Type B pancreatic cell (in vitro differentiated cells): ENCODE measurements at regions not wholly inside any gene's neighbourhood (a gene's known extent, or its start where the extent isn't known, plus 50 kb on each side); places are given as distances from the start of the nearest gene placed in this dataset.

Source experiments
- DNase-seq: peaks from one replicate; pipeline ENCODE4 v3.0.0; 2021; ENCODE audit warnings: mixed read lengths; ENCODE audit not compliant: unreplicated experiment; ENCODE audit errors: extremely low spot score
- H3K27ac Mint-ChIP-seq: 2 replicates; pipeline ENCODE4 v1.8.0; 2021; ENCODE audit warnings: mild to moderate bottlenecking, mixed read lengths
- H3K27me3 Mint-ChIP-seq: 2 replicates; pipeline ENCODE4 v1.8.0; 2021; ENCODE audit warnings: mixed read lengths
- H3K36me3 Mint-ChIP-seq: 2 replicates; pipeline ENCODE4 v1.8.0; 2021; ENCODE audit warnings: mixed read lengths
- H3K4me1 Mint-ChIP-seq: one replicate; pipeline ENCODE4 v1.8.0; 2021; ENCODE audit warnings: mixed read lengths; ENCODE audit not compliant: unreplicated experiment
- H3K4me3 Mint-ChIP-seq: 2 replicates; pipeline ENCODE4 v1.8.0; 2021; ENCODE audit warnings: mild to moderate bottlenecking, mixed read lengths
- H3K9me3 Mint-ChIP-seq: 2 replicates; pipeline ENCODE4 v1.8.0; 2021; ENCODE audit warnings: mixed read lengths
- TF ChIP-seq, protein P1 (sequence below): fragments of 200-600 bp; sonication (generic); conservative IDR thresholded peaks from 2 replicates; pipeline ENCODE4 v1.5.0; 2021; ENCODE audit warnings: antibody characterized with exemption, mild to moderate bottlenecking

- Mint-ChIP-seq H3K9me3 (peaks cover 8% of the 10 kb centered on the region), H3K27ac (no peak overlapping the region), H3K4me1 (peaks cover 24% of the 10 kb centered on the region), H3K36me3 (no peaks in the 10 kb centered on the region), H3K27me3 (no peaks in the 10 kb centered on the region), H3K4me3 (no peak overlapping the region)
- no peak for DNase-seq
- TF ChIP-seq, protein P1, sequence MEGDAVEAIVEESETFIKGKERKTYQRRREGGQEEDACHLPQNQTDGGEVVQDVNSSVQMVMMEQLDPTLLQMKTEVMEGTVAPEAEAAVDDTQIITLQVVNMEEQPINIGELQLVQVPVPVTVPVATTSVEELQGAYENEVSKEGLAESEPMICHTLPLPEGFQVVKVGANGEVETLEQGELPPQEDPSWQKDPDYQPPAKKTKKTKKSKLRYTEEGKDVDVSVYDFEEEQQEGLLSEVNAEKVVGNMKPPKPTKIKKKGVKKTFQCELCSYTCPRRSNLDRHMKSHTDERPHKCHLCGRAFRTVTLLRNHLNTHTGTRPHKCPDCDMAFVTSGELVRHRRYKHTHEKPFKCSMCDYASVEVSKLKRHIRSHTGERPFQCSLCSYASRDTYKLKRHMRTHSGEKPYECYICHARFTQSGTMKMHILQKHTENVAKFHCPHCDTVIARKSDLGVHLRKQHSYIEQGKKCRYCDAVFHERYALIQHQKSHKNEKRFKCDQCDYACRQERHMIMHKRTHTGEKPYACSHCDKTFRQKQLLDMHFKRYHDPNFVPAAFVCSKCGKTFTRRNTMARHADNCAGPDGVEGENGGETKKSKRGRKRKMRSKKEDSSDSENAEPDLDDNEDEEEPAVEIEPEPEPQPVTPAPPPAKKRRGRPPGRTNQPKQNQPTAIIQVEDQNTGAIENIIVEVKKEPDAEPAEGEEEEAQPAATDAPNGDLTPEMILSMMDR, result no peak
These were observed 214.1 kb downstream of the FAM76B start for GRCh38 chr11:95575517-95575916.

- H3K9me3 Mint-ChIP-seq, result peaks cover 14% of the 10 kb centered on the region
- no peaks in the 10 kb centered on the region for H3K27me3 Mint-ChIP-seq
- H3K4me3 Mint-ChIP-seq, result no peak overlapping the region
- no peak for DNase-seq
- TF ChIP-seq, protein P1, result no peak
- peaks cover 14% of the 10 kb centered on the region for H3K4me1 Mint-ChIP-seq
- no peak overlapping the region for H3K27ac Mint-ChIP-seq
- H3K36me3 Mint-ChIP-seq, result peaks cover 3% of the 10 kb centered on the region
These were observed 217.8 kb downstream of the FAM76B start for GRCh38 chr11:95571718-95572260.

DNA sequence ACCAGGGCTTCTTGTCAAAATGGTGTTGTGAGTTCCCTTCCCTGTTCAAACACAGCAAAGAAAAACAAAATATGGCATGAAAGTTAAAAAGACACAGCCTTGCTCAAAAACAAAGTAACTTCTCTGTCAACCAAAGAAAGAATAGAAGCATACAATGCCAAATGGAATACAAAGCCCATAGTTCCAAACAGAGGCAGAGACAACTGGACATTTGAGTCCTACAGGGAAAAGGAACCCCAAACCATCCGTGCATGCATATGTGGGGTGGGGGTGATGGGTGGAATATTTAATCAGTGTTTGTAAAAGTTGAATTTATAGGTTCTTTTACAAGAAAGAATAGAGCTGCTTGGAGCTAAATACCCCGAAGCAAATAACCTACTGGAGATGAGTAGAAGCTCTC is 218.7 kb downstream of the FAM76B start:
- Mint-ChIP-seq H3K36me3 (peaks cover 3% of the 10 kb centered on the region), H3K4me3 (no peak overlapping the region), H3K9me3 (peaks cover 14% of the 10 kb centered on the region), H3K27me3 (no peaks in the 10 kb centered on the region), H3K4me1 (peaks cover 14% of the 10 kb centered on the region), H3K27ac (no peak overlapping the region)
- no peak for DNase-seq
- TF ChIP-seq, protein P1, result no peak

DNA sequence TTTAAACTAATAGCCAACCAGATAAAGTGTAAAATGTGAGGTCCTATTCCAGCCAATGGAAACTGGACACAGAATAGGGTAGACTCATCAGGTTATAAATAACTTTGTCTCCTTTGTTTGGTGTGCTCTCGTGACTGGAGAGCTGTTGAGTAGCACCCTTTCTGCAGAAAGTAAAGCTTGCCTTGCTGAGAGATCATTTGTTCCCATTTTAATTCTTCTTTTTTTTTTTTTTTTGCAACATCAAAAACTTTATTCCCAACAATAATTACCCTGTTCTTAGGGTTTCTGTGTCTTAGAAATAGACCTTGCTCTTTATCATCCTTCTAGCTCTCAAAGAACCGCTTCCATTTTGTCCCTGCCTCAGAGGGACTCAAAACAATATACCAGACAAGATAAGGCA is 220.4 kb downstream of the FAM76B start:
- TF ChIP-seq, protein P1, result no peak
- H3K27ac Mint-ChIP-seq, result no peak overlapping the region
- H3K9me3 Mint-ChIP-seq, result peaks cover 14% of the 10 kb centered on the region
- H3K27me3 Mint-ChIP-seq, result no peaks in the 10 kb centered on the region
- H3K4me1 Mint-ChIP-seq, result peaks cover 14% of the 10 kb centered on the region
- H3K4me3 Mint-ChIP-seq, result no peak overlapping the region
- peaks cover 7% of the 10 kb centered on the region for H3K36me3 Mint-ChIP-seq
- DNase-seq, result no peak

GRCh38 chr11:95568281-95568680 is 221.3 kb downstream of the FAM76B start:
- TF ChIP-seq, protein P1, result no peak
- no peak for DNase-seq
- peaks cover 15% of the 10 kb centered on the region for H3K9me3 Mint-ChIP-seq
- no peak overlapping the region for H3K4me3 Mint-ChIP-seq
- H3K4me1 Mint-ChIP-seq, result peaks cover 16% of the 10 kb centered on the region
- H3K27ac Mint-ChIP-seq, result no peak overlapping the region
- H3K36me3 Mint-ChIP-seq, result peaks cover 7% of the 10 kb centered on the region
- no peaks in the 10 kb centered on the region for H3K27me3 Mint-ChIP-seq

DNA sequence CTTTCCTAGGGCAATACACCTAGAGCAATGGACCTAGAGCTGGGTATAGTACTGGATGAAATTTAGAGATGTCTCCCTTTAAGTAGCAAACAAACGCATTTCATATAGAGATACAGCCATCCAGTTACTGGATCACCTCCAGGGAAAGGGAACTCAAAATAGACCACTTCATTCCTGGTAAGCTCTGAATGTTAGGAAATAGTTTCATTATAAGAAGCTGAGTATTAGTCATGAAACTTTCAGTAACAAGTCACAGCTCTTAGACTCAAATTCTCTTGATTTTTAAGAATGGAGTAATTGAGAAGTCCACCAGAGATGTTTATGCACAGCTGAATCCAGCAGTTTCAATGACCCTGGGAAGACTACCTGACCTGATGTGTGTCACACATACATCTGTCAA is 221.9 kb downstream of the FAM76B start:
- H3K9me3 Mint-ChIP-seq, result peaks cover 19% of the 10 kb centered on the region
- H3K36me3 Mint-ChIP-seq, result peaks cover 7% of the 10 kb centered on the region
- peaks cover 1% of the 10 kb centered on the region for H3K27me3 Mint-ChIP-seq
- DNase-seq, result no peak
- H3K27ac Mint-ChIP-seq, result no peak overlapping the region
- TF ChIP-seq, protein P1, result no peak
- peaks cover 20% of the 10 kb centered on the region for H3K4me1 Mint-ChIP-seq
- H3K4me3 Mint-ChIP-seq, result no peak overlapping the region
